ENCODE measurements at regions not wholly inside any gene's neighbourhood (a gene's known extent, or its start where the extent isn't known, plus 50 kb on each side); places are given as distances from the start of the nearest gene placed in this dataset.
A peak's percentile ranks its signal among the peaks of the same experiment; 100 is the strongest.

GRCh38 chr12:115249671-115250278 lies 565.8 kb upstream of the TBX3 start:
- Histone ChIP-seq H3K9me3 (no peaks in the 10 kb centered on the region), H3K79me2 (ENCODE audit: insufficient read depth) (no peaks in the 10 kb centered on the region), H3K36me3 (replicated peaks in 1 of 2; ENCODE audit: control insufficient read depth in 1 of 2, insufficient read depth in 2 of 2, low read length in 1 of 2) (no peaks in the 10 kb centered on the region), H3K27me3 (ENCODE audit: insufficient read depth) (no peaks in the 10 kb centered on the region), H2AFZ (ENCODE audit: low read depth) (no peak overlapping the region), H3K9me2 (no peaks in the 10 kb centered on the region), H3K4me3 (ENCODE audit: low read depth in 2 of 2, low read length in 1 of 2) (no peak overlapping the region), H3K4me2 (no peak overlapping the region), H3K9ac (no peak overlapping the region), H3F3A (replicated peaks; ENCODE audit: insufficient read depth) (no peaks in the 10 kb centered on the region), H3K4me1 (ENCODE audit: control insufficient read depth in 1 of 2, insufficient read depth in 2 of 2, low read depth in 1 of 2, low read length in 1 of 2) (peaks cover 0 to 10% of the 10 kb centered on the region in 2 experiments; a peak in 2 of 4 replicates), H4K20me1 (ENCODE audit: insufficient read depth) (no peaks in the 10 kb centered on the region), H3K27ac (ENCODE audit: low read depth in 2 of 2, low read length in 1 of 2) (peak overlapping the region in 1 of 2 experiments; percentile 67; a peak in 1 of 4 replicates)
- TF ChIP-seq GABPA (IDR thresholded peaks at IDR 0.05; ENCODE audit: low read depth): no peak
- TF ChIP-seq EP300 (IDR thresholded peaks at IDR 0.05; ENCODE audit: borderline replicate concordance in 1 of 2, low read depth in 1 of 2, low read length in 1 of 2): peak in 1 of 2 experiments; percentile 52; a peak in 1 of 4 replicates
- peak; percentile 28 for TF ChIP-seq CHD2 (IDR thresholded peaks at IDR 0.05; ENCODE audit: low read length, partially characterized antibody)
- TF ChIP-seq NFIC (IDR thresholded peaks at IDR 0.05; ENCODE audit: borderline replicate concordance): no peak
- no peak for TF ChIP-seq YY1 (IDR thresholded peaks at IDR 0.05; ENCODE audit: low read depth)
- ChIA-PET POLR2A (no interaction called here), CTCF (interaction anchor here (1.5 kb wide), 1 partner anchor 14 kb away, joined by 4 read pairs; no protein-coding TSS in a partner anchor)
- WGBS (ENCODE audit: low lambda C conversion rate): 44% methylated on average over 3 of the region's 3 CpGs
- peak; percentile 32 for DNase-seq

- Histone ChIP-seq H3K27me3 (ENCODE audit: insufficient read depth) (no peaks in the 10 kb centered on the region), H2AFZ (ENCODE audit: low read depth) (no peak overlapping the region), H3K9me2 (no peaks in the 10 kb centered on the region), H3F3A (replicated peaks; ENCODE audit: insufficient read depth) (no peaks in the 10 kb centered on the region), H3K9me3 (no peaks in the 10 kb centered on the region), H3K4me1 (ENCODE audit: control insufficient read depth in 1 of 2, insufficient read depth in 2 of 2, low read depth in 1 of 2, low read length in 1 of 2) (peaks cover 0 to 9% of the 10 kb centered on the region in 2 experiments; a peak in 2 of 4 replicates), H3K79me2 (ENCODE audit: insufficient read depth) (no peaks in the 10 kb centered on the region), H3K4me2 (no peak overlapping the region), H3K4me3 (ENCODE audit: low read depth in 2 of 2, low read length in 1 of 2) (no peak overlapping the region), H3K9ac (no peak overlapping the region), H3K36me3 (replicated peaks in 1 of 2; ENCODE audit: control insufficient read depth in 1 of 2, insufficient read depth in 2 of 2, low read length in 1 of 2) (no peaks in the 10 kb centered on the region), H4K20me1 (ENCODE audit: insufficient read depth) (no peaks in the 10 kb centered on the region), H3K27ac (ENCODE audit: low read depth in 2 of 2, low read length in 1 of 2) (no peak overlapping the region)
- TF ChIP-seq MAX (IDR thresholded peaks at IDR 0.05; ENCODE audit: low read depth) (no peak), POLR2AphosphoS5 (IDR thresholded peaks at IDR 0.05; ENCODE audit: low read depth, low read length) (no peak), RFX5 (IDR thresholded peaks at IDR 0.05; ENCODE audit: low read length) (no peak), FOXJ3 (CRISPR knock-in tag; IDR thresholded peaks at IDR 0.05) (no peak), MEF2A (IDR thresholded peaks at IDR 0.05; ENCODE audit: borderline replicate concordance, low read depth) (no peak)
- CTCF ChIA-PET: no interaction called here
- WGBS (ENCODE audit: low lambda C conversion rate): 81% methylated on average over 10 of the region's 10 CpGs
- DNase-seq: no peak
- POLR2A ChIA-PET: no interaction called here
Measured at GRCh38 chr12:115245020-115245419, 561.0 kb upstream of the TBX3 start.

- no peaks in the 10 kb centered on the region for H4K20me1 ChIP-seq (ENCODE audit: insufficient read depth)
- no peaks in the 10 kb centered on the region for H3F3A ChIP-seq (replicated peaks; ENCODE audit: insufficient read depth)
- WGBS (ENCODE audit: low lambda C conversion rate): 79% methylated on average over 4 of the region's 5 CpGs
- H3K9me3 ChIP-seq: no peaks in the 10 kb centered on the region
- no peaks in the 10 kb centered on the region for H3K79me2 ChIP-seq (ENCODE audit: insufficient read depth)
- H3K9me2 ChIP-seq: no peaks in the 10 kb centered on the region
- no peak overlapping the region for H3K4me3 ChIP-seq (ENCODE audit: low read depth in 2 of 2, low read length in 1 of 2)
- no peak overlapping the region for H3K9ac ChIP-seq
- ChIA-PET CTCF (no interaction called here), POLR2A (no interaction called here)
- no peaks in the 10 kb centered on the region for H3K36me3 ChIP-seq (replicated peaks in 1 of 2; ENCODE audit: control insufficient read depth in 1 of 2, insufficient read depth in 2 of 2, low read length in 1 of 2)
- TF ChIP-seq JUND (IDR thresholded peaks at IDR 0.05) (no peak), USF1 (IDR thresholded peaks at IDR 0.05; ENCODE audit: borderline replicate concordance, low read depth) (no peak), RAD21 (IDR thresholded peaks at IDR 0.05; ENCODE audit: low read length) (no peak), ELF1 (IDR thresholded peaks at IDR 0.05) (no peak), TEAD4 (IDR thresholded peaks at IDR 0.05; ENCODE audit: borderline replicate concordance, insufficient read depth) (no peak), POLR2AphosphoS5 (IDR thresholded peaks at IDR 0.05; ENCODE audit: low read depth, low read length) (no peak), ZBTB33 (IDR thresholded peaks at IDR 0.05; ENCODE audit: borderline replicate concordance, low read depth) (no peak), TCF12 (IDR thresholded peaks at IDR 0.05) (no peak), NRF1 (IDR thresholded peaks at IDR 0.05; ENCODE audit: low read depth, low read length) (no peak), RCOR1 (IDR thresholded peaks at IDR 0.05; ENCODE audit: low read length) (no peak), RXRA (IDR thresholded peaks at IDR 0.05; ENCODE audit: borderline replicate concordance, low read depth) (no peak)
- H3K4me1 ChIP-seq (ENCODE audit: control insufficient read depth in 1 of 2, insufficient read depth in 2 of 2, low read depth in 1 of 2, low read length in 1 of 2): peaks cover 0 to 4% of the 10 kb centered on the region in 2 experiments; a peak in 2 of 4 replicates
- H2AFZ ChIP-seq (ENCODE audit: low read depth): no peak overlapping the region
- no peak for DNase-seq
- H3K27ac ChIP-seq (ENCODE audit: low read depth in 2 of 2, low read length in 1 of 2): no peak overlapping the region
- no peaks in the 10 kb centered on the region for H3K27me3 ChIP-seq (ENCODE audit: insufficient read depth)
- H3K4me2 ChIP-seq: no peak overlapping the region
Measured at GRCh38 chr12:115243933-115244628, 560.1 kb upstream of the TBX3 start.

Data from SK-N-SH (cell line).